Endothelial cell of umbilical vein (primary cell): ENCODE measurements at regions not wholly inside any gene's neighbourhood (a gene's known extent, or its start where the extent isn't known, plus 50 kb on each side); places are given as distances from the start of the nearest gene placed in this dataset.

Experiments
- BruUV-seq: library from RNA; stranded (reverse); fragments of 400-500 nt; replicated peaks from 2 replicates; lab custom pipeline; 2021; lab: Mats Ljungman, UMichigan
- CTCF ChIA-PET: fragments of 300-600, 350-600 bp; sonication (Branson Sonifier 250); formaldehyde crosslinking; loops from one replicate; lab custom pipeline; 2021; ENCODE audit warnings: antibody characterized with exemption, inconsistent platforms; lab: Charles Lee
- POLR2A ChIA-PET: fragments of 300-600, 350-600 bp; sonication (Branson Sonifier 250); formaldehyde crosslinking; loops from one replicate; lab custom pipeline; 2021; ENCODE audit warnings: antibody characterized with exemption, inconsistent platforms; lab: Charles Lee
- DNase-seq: peaks from one replicate; pipeline ENCODE4 v3.0.0-alpha.2; 2011; ENCODE audit warnings: low read depth, low spot score
- FAIRE-seq: peaks from 2 replicates; lab custom pipeline; 2011; peaks lifted over from hg19 to GRCh38; lab: Jason Lieb, UNC
- H2AFZ ChIP-seq: 2 replicates; pipeline ENCODE4 v1.6.0; 2012; ENCODE audit warnings: low read depth, low read length, control low read depth, inconsistent platforms
- H3K27ac ChIP-seq: 2 replicates; pipeline ENCODE4 v1.5.1; 2011; ENCODE audit warnings: low read depth, mild to moderate bottlenecking, control low read depth, low read length, moderate library complexity; ENCODE audit not compliant: insufficient read depth
- H3K27me3 ChIP-seq, 2 experiments: 2 replicates each; pipeline versions ENCODE4 v1.6.0 to v1.6.1; 2011; ENCODE audit warnings: low read length in 2 of 2, mixed read lengths in 1 of 2; ENCODE audit not compliant: control insufficient read depth in 2 of 2, insufficient read depth in 2 of 2
- H3K36me3 ChIP-seq, 2 experiments: 2 replicates in 1 of 2; 3 replicates in 1 of 2; pipeline ENCODE4 v1.5.1; 2011; ENCODE audit warnings: low read length in 2 of 2, mild to moderate bottlenecking in 1 of 2, moderate library complexity in 1 of 2; ENCODE audit not compliant: control insufficient read depth in 2 of 2, insufficient read depth in 2 of 2; ENCODE audit errors: extremely low read depth in 1 of 2
- H3K4me1 ChIP-seq: 3 replicates; pipeline ENCODE4 v1.5.1; 2011; ENCODE audit warnings: mild to moderate bottlenecking, low read length; ENCODE audit not compliant: control insufficient read depth, insufficient read depth; ENCODE audit errors: extremely low read depth
- H3K4me2 ChIP-seq: 2 replicates; pipeline ENCODE4 v1.6.1; 2011; ENCODE audit warnings: low read length, control low read depth, mixed read lengths; ENCODE audit not compliant: insufficient read depth
- H3K4me3 ChIP-seq, 3 experiments: fragments of 200-600 bp in 1 of 3; sonication (generic), shearing (Covaris generic) in 1 of 3; replicated peaks in 1 of 3; 2 replicates each; pipeline ENCODE4 v1.5.1; 2011 to 2016; ENCODE audit warnings: control low read depth in 3 of 3, low read length in 3 of 3, mild to moderate bottlenecking in 2 of 3, inconsistent platforms in 1 of 3, low read depth in 1 of 3, moderate library complexity in 1 of 3; ENCODE audit not compliant: insufficient read depth in 1 of 3
- H3K79me2 ChIP-seq: 2 replicates; pipeline ENCODE4 v1.6.0; 2012; ENCODE audit warnings: low read length, inconsistent platforms; ENCODE audit not compliant: control insufficient read depth, insufficient read depth
- H3K9ac ChIP-seq: replicated peaks from 2 replicates; pipeline ENCODE3; 2011; ENCODE audit warnings: low read length, control low read depth; ENCODE audit not compliant: insufficient read depth; ENCODE audit errors: extremely low read depth
- H3K9me1 ChIP-seq: replicated peaks from 3 replicates; pipeline ENCODE4 v1.6.0; 2011; ENCODE audit warnings: mild to moderate bottlenecking, low read length; ENCODE audit not compliant: control insufficient read depth, insufficient read depth; ENCODE audit errors: extremely low read depth
- H3K9me3 ChIP-seq: replicated peaks from 2 replicates; pipeline ENCODE4 v1.5.1; 2012; ENCODE audit warnings: low read length, inconsistent platforms; ENCODE audit not compliant: control insufficient read depth, insufficient read depth
- H4K20me1 ChIP-seq: replicated peaks from 2 replicates; pipeline ENCODE3; 2011; ENCODE audit warnings: mild to moderate bottlenecking, low read length; ENCODE audit not compliant: control insufficient read depth, insufficient read depth; ENCODE audit errors: extremely low read depth
- CTCF ChIP-seq, 2 donors: IDR thresholded peaks; 1 replicate in 1 of 2; 2 replicates in 1 of 2; pipeline ENCODE4 v1.5.1; 2011; ENCODE audit warnings: low read length in 2 of 2, mild to moderate bottlenecking in 2 of 2, moderate library complexity in 2 of 2, control low read depth in 1 of 2, inconsistent platforms in 1 of 2, low read depth in 1 of 2; ENCODE audit not compliant: insufficient read depth in 1 of 2; ENCODE audit errors: extremely low read depth in 1 of 2
- EZH2 ChIP-seq: IDR thresholded peaks from 2 replicates; pipeline ENCODE4 v1.6.1; 2012; ENCODE audit warnings: borderline replicate concordance, low read depth, mild to moderate bottlenecking, moderate library complexity, low read length, inconsistent platforms; ENCODE audit not compliant: severe bottlenecking
- FOS ChIP-seq: IDR thresholded peaks from 2 replicates; pipeline ENCODE4 v1.6.1; 2011; ENCODE audit warnings: mild to moderate bottlenecking, low read length, moderate library complexity, borderline replicate concordance; ENCODE audit not compliant: insufficient read depth
- JUN ChIP-seq: IDR thresholded peaks from 2 replicates; pipeline ENCODE4 v1.6.1; 2011; ENCODE audit warnings: borderline replicate concordance, low read depth; ENCODE audit not compliant: insufficient read length, insufficient read depth
- MAX ChIP-seq: IDR thresholded peaks from 2 replicates; pipeline ENCODE4 v1.6.1; 2011; ENCODE audit not compliant: insufficient read depth, insufficient read length
- MYC ChIP-seq: IDR thresholded peaks from one replicate; pipeline ENCODE4 v1.6.1; 2011; ENCODE audit warnings: mild to moderate bottlenecking, low read depth, low read length
- POLR2A ChIP-seq: IDR thresholded peaks from 2 replicates; pipeline ENCODE4 v1.6.1; 2012; ENCODE audit warnings: low read depth, mild to moderate bottlenecking, control low read depth, low read length
- POLR2AphosphoS5 ChIP-seq: IDR thresholded peaks from 2 replicates; pipeline ENCODE4 v1.6.1; 2012; ENCODE audit warnings: low read depth, mild to moderate bottlenecking, control low read depth, low read length, moderate library complexity; ENCODE audit not compliant: insufficient read depth
- dilution Hi-C: fragments of 300-500 bp; cut with MboI; formaldehyde crosslinking; loops from one replicate; pipeline ENCODE4 v1.15.0; 2019; ENCODE audit warnings: low sequenced_read_pairs; ENCODE audit not compliant: extremely low pct_ligation_motif_present
- intact Hi-C: fragments of 100-400 bp; cut with micrococcal nuclease; formaldehyde crosslinking; loops from one replicate; pipeline ENCODE4 v1.10.0; 2022

GRCh38 chr2:122794100-122794499 is 1038.6 kb downstream of the TSN start:
- Histone ChIP-seq H3K9me1 (no peaks in the 10 kb centered on the region), H4K20me1 (no peaks in the 10 kb centered on the region), H3K27ac (no peak overlapping the region), H2AFZ (no peak overlapping the region), H3K9ac (no peak overlapping the region), H3K4me1 (no peaks in the 10 kb centered on the region), H3K4me2 (no peak overlapping the region), H3K27me3 (no peaks in the 10 kb centered on the region), H3K79me2 (no peaks in the 10 kb centered on the region), H3K4me3 (no peak overlapping the region), H3K9me3 (peaks cover 2% of the 10 kb centered on the region), H3K36me3 (no peaks in the 10 kb centered on the region)
- FAIRE-seq (no peak), DNase-seq (no peak)
- dilution Hi-C loops (no loop called here), intact Hi-C loops (no loop called here)
- ChIA-PET CTCF (no interaction called here), POLR2A (no interaction called here)
- no TSS peak for BruUV-seq
- TF ChIP-seq EZH2 (no peak), POLR2A (no peak), MAX (no peak), MYC (no peak), POLR2AphosphoS5 (no peak), FOS (no peak), CTCF (IDR thresholded peaks at IDR 0.05; ENCODE audit: extremely low read depth in 1 of 2, insufficient read depth in 1 of 2, low read depth in 1 of 2, low read length in 2 of 2) (no peak), JUN (no peak)
